Mesendoderm (in vitro differentiated cells): ENCODE measurements at regions not wholly inside any gene's neighbourhood (a gene's known extent, or its start where the extent isn't known, plus 50 kb on each side); places are given as distances from the start of the nearest gene placed in this dataset.

Experiments
- DNase-seq: peaks from one replicate; pipeline ENCODE4 v3.0.0; 2013
- H2AK5ac ChIP-seq: 2 replicates; pipeline ENCODE4 v1.6.1; 2013; ENCODE audit warnings: low read length, inconsistent platforms
- H2BK120ac ChIP-seq: 2 replicates; pipeline ENCODE4 v1.6.1; 2013; ENCODE audit warnings: low read depth, mild to moderate bottlenecking, low read length, moderate library complexity, mixed read lengths
- H2BK15ac ChIP-seq: replicated peaks from 2 replicates; pipeline ENCODE4 v1.6.1; 2013; ENCODE audit warnings: low read depth, mild to moderate bottlenecking, moderate library complexity
- H2BK5ac ChIP-seq: 2 replicates; pipeline ENCODE4 v1.6.1; 2013; ENCODE audit warnings: low read length, inconsistent platforms
- H3K18ac ChIP-seq: 2 replicates; pipeline ENCODE4 v1.6.1; 2013; ENCODE audit warnings: mild to moderate bottlenecking, low read length, mixed read lengths
- H3K23ac ChIP-seq: one replicate; pipeline ENCODE4 v1.6.1; 2013; ENCODE audit warnings: low read length
- H3K27ac ChIP-seq: 2 replicates; pipeline ENCODE4 v1.5.1; 2013; ENCODE audit warnings: low read depth, mild to moderate bottlenecking, inconsistent platforms, low read length, moderate library complexity
- H3K27me3 ChIP-seq: 2 replicates; pipeline ENCODE4 v1.6.1; 2013; ENCODE audit warnings: low read length, control low read depth, mild to moderate bottlenecking, inconsistent platforms; ENCODE audit not compliant: insufficient read depth, poor library complexity
- H3K36me3 ChIP-seq: 2 replicates; pipeline ENCODE4 v1.6.1; 2013; ENCODE audit warnings: low read length, inconsistent platforms; ENCODE audit not compliant: control insufficient read depth, insufficient read depth
- H3K4ac ChIP-seq: one replicate; pipeline ENCODE4 v1.6.1; 2013; ENCODE audit warnings: low read depth, mild to moderate bottlenecking, low read length, moderate library complexity
- H3K4me1 ChIP-seq: 2 replicates; pipeline ENCODE4 v1.6.1; 2013; ENCODE audit warnings: low read depth, low read length, inconsistent platforms; ENCODE audit not compliant: control insufficient read depth
- H3K4me2 ChIP-seq: 2 replicates; pipeline ENCODE4 v1.6.1; 2013; ENCODE audit warnings: low read length
- H3K4me3 ChIP-seq: 2 replicates; pipeline ENCODE4 v1.5.1; 2013; ENCODE audit warnings: mild to moderate bottlenecking, low read length
- H3K56ac ChIP-seq: one replicate; pipeline ENCODE4 v1.6.1; 2013; ENCODE audit warnings: low read length
- H3K79me1 ChIP-seq: 2 replicates; pipeline ENCODE4 v1.6.1; 2013; ENCODE audit warnings: low read length, inconsistent platforms
- H3K79me2 ChIP-seq: 2 replicates; pipeline ENCODE4 v1.6.1; 2013; ENCODE audit warnings: mild to moderate bottlenecking, low read length; ENCODE audit not compliant: control insufficient read depth, insufficient read depth
- H3K9ac ChIP-seq: 2 replicates; pipeline ENCODE4 v1.6.1; 2013; ENCODE audit warnings: low read length, inconsistent platforms
- H4K5ac ChIP-seq: one replicate; pipeline ENCODE4 v1.6.1; 2013; ENCODE audit warnings: low read length
- H4K8ac ChIP-seq: one replicate; pipeline ENCODE4 v1.6.1; 2013; ENCODE audit warnings: low read depth, mild to moderate bottlenecking, control low read depth, low read length, moderate library complexity
- WGBS: extraction: QIAGEN DNeasy Blood & Tissue Kit; methylation state at CpG from one replicate; pipeline ENCODE4 v1.1.7; 2013; ENCODE audit warnings: low lambda C conversion rate, missing lambda C conversion rate; ENCODE audit not compliant: insufficient coverage; ENCODE audit errors: extremely low coverage; 5-methylcytosine and 5-hydroxymethylcytosine counted together

DNA sequence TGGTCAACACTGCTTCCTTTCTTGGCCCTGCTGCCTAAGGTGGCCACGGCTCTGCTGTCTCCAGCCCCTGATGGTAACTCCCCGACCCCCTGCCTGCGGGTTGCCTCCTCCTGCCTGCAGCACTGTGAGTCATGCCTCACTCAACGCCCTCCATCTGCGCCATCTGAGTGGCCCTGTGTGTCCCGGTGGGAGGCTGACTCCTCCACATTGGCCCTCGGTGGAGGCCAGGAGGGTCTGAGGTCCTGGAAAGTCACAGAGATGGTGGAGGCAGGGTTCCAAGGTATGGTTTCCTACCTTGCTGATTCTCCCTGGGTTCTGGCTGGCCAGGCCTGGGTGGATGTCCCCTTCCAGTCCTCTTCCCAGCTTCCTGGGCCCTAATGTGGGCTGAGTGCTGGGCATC is 64.5 kb upstream of the ADAMTS2 start:
- Histone ChIP-seq H3K4ac (no peak overlapping the region), H3K4me3 (no peak overlapping the region)
- no CpG with 5 or more reads among the region's 7 CpGs for WGBS

DNA sequence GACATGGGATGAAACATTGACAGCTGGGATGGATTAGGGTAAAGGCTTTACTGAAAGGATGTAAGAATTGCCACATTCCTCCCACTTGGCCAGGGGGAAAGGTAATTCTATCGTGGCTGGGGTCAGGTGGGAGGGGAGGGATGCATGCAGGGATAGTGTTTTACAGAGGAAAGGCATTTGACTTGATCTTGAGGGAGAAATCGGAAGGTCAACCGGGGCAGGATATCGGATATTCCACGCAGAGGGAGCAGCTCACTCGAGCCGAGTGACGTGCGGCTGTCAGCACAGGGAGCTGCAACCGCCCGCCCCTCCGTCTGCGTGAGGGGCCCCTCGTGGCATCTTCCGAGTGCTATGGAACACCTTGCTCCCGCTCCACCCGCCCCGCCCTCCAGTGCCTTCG is 63.4 kb upstream of the ADAMTS2 start:
- H3K79me1 ChIP-seq: no peaks in the 10 kb centered on the region
- H3K27ac ChIP-seq: no peak overlapping the region
- no peak overlapping the region for H3K4me3 ChIP-seq
- no peak for DNase-seq
- H3K56ac ChIP-seq: no peak overlapping the region
- no peak overlapping the region for H4K8ac ChIP-seq
- H3K4me1 ChIP-seq: no peaks in the 10 kb centered on the region
- no peak overlapping the region for H2BK15ac ChIP-seq
- H3K9ac ChIP-seq: no peak overlapping the region
- no peaks in the 10 kb centered on the region for H3K79me2 ChIP-seq
- WGBS: no CpG with 5 or more reads among the region's 19 CpGs
- H3K23ac ChIP-seq: no peak overlapping the region
- H3K18ac ChIP-seq: no peak overlapping the region
- no peak overlapping the region for H4K5ac ChIP-seq
- H3K27me3 ChIP-seq: no peaks in the 10 kb centered on the region
- H2BK120ac ChIP-seq: no peak overlapping the region
- no peak overlapping the region for H3K4ac ChIP-seq
- no peak overlapping the region for H3K4me2 ChIP-seq
- H3K36me3 ChIP-seq: no peaks in the 10 kb centered on the region
- no peak overlapping the region for H2AK5ac ChIP-seq
- H2BK5ac ChIP-seq: no peak overlapping the region

More for the DNA sequence above, 64.5 kb upstream of the ADAMTS2 start:
- Histone ChIP-seq H3K9ac (no peak overlapping the region), H3K27ac (no peak overlapping the region), H3K27me3 (no peaks in the 10 kb centered on the region), H4K5ac (no peak overlapping the region), H2BK5ac (no peak overlapping the region), H3K23ac (no peak overlapping the region), H3K79me2 (no peaks in the 10 kb centered on the region), H3K18ac (no peak overlapping the region), H3K4me2 (no peak overlapping the region), H2AK5ac (no peak overlapping the region), H4K8ac (no peak overlapping the region), H3K56ac (no peak overlapping the region), H2BK15ac (no peak overlapping the region), H3K36me3 (no peaks in the 10 kb centered on the region), H3K79me1 (no peaks in the 10 kb centered on the region), H2BK120ac (no peak overlapping the region), H3K4me1 (no peaks in the 10 kb centered on the region)
- DNase-seq: no peak

DNA sequence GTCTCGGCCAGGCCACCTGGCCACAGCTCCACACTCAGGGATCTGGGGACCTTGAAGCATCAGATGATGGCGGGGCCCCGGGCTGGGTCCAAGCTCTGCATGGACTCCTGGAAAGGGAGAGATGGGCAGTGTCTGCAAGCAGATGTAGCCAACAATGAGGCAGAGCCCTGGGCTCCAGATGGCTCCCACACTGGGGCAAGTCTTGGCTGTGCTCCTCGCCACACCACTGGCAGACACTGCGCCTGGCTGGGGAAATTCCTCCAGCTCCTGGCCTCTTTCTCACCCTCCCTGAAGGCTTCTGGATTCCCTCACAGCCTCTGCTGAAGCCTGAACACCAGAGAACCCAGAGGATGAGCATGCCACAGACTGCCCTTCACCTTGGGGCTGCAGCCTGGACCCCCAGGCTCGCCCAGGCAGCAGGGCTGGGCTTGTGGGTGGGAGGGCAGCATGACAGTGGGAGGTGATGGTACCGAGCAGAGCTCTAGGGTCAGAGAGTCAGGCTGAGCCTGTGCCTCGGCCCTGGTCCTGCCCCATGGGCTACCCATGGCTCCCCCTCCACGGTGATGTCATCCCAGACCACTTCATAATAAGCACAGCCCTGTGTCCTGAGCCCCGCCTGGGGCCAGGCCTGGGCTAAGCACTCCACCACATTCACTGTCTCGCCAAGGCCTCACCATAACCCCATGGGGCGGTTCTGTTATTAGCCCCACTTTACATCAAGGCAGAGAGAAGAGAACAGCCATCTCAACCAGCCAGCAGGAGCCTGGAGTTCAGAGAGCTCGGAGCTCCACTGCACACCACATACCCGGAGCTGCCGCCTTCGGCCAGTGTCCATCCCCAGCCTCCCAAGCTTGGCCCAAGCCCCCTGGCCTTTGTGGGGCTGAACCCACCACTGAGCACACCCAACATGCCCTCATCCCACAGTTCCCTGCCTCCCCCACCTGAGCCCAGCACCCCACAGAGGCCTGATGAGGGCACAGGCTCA is 62.2 kb upstream of the ADAMTS2 start:
- Histone ChIP-seq H3K56ac (no peak overlapping the region), H3K18ac (no peak overlapping the region), H3K4me2 (no peak overlapping the region), H4K8ac (no peak overlapping the region), H4K5ac (no peak overlapping the region), H2BK5ac (no peak overlapping the region), H3K27ac (no peak overlapping the region), H3K4me3 (no peak overlapping the region), H3K9ac (no peak overlapping the region), H3K79me1 (no peaks in the 10 kb centered on the region), H3K23ac (no peak overlapping the region), H3K4ac (no peak overlapping the region), H3K27me3 (no peaks in the 10 kb centered on the region), H3K4me1 (no peaks in the 10 kb centered on the region), H3K36me3 (no peaks in the 10 kb centered on the region), H2BK15ac (no peak overlapping the region), H2AK5ac (no peak overlapping the region), H2BK120ac (no peak overlapping the region), H3K79me2 (no peaks in the 10 kb centered on the region)
- no peak for DNase-seq
- no CpG with 5 or more reads among the region's 16 CpGs for WGBS

DNA sequence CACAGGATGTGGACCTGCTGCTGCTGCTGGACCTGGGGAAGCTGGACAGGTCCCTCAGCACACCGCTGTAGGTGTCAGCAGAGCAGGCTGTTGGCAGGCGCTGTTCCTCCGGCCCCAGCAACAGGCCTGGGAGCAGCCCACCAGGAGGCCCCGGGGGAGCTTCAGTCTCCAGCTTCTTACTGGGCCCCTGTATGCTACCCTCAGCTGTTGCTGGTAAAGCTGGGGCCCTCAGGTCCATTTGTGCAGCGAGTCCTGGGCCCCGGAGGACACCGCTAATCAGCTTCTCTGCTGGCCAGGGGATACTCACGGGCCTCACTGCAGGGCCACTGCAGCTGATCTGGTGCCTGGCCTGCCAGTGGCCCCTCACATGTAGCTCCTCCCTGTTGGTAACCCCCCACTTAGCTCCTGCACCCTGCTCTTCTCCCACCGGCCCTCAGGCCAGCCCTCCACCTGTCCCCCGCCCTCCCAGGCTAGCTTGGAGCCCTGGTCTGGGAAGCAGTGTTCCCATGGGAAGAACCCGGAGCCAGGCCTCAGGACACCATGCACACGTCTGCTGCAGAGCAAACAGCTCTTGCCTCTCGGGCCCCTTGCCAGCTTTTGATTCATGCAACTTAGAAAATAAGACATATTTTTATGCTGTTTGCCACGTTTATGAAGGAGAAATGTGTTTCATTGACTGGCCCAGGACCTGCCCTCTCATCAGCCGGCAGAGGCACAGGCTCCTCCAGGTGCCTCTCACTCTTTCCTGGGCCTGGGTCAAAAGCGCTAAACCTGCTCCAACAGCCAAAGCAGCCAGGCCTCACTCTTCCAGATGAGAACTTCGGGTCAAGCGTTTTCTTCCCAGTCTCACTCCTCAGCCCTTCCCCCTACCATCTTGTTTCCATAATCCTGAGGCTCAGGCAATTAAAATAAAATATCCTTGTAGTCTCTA is 61.0 kb upstream of the ADAMTS2 start:
- Histone ChIP-seq H3K4me1 (no peaks in the 10 kb centered on the region), H4K8ac (no peak overlapping the region), H2AK5ac (no peak overlapping the region), H3K4me2 (no peak overlapping the region), H3K56ac (no peak overlapping the region), H3K79me1 (no peaks in the 10 kb centered on the region), H3K79me2 (no peaks in the 10 kb centered on the region), H4K5ac (no peak overlapping the region), H3K23ac (no peak overlapping the region), H2BK5ac (no peak overlapping the region), H3K36me3 (no peaks in the 10 kb centered on the region), H3K27ac (no peak overlapping the region), H2BK120ac (no peak overlapping the region), H3K18ac (no peak overlapping the region), H3K9ac (no peak overlapping the region), H2BK15ac (no peak overlapping the region), H3K4ac (no peak overlapping the region), H3K27me3 (no peaks in the 10 kb centered on the region), H3K4me3 (no peak overlapping the region)
- no peak for DNase-seq
- no CpG with 5 or more reads among the region's 18 CpGs for WGBS

DNA sequence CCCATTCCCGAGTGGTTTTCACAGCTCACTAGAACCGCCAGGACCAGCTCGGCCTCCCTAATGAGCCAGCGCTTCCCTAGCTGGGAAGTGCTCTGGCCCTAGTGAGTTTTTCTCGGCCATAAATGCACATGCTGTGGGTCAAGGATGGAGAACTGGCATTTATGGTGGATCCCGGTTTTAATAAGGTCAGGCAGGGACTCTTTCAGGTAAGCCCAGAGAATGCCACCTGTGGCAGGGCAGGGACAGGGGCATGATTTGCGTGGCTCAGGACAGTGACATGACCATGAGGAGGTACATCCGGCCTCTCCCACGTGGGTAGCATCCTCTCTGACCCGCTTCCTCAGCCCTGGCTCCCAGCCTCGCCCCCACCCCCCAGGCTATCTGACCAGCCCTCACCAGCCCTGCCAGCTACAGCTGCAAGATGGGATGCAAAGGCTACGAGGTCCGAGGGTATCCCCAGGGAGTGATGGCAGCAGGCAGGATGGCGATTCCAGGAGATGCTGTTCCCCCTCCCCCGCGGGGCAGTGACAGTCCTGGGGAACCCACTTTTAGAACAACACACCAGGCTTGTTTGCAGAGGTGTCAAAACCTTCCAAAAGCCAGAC is 60.3 kb upstream of the ADAMTS2 start:
- DNase-seq: no peak
- H3K4ac ChIP-seq: no peak overlapping the region

More for the DNA sequence above, 60.3 kb upstream of the ADAMTS2 start:
- H3K79me1 ChIP-seq: no peaks in the 10 kb centered on the region
- H2BK120ac ChIP-seq: no peak overlapping the region
- H3K23ac ChIP-seq: no peak overlapping the region
- H3K27me3 ChIP-seq: no peaks in the 10 kb centered on the region
- no peak overlapping the region for H3K56ac ChIP-seq
- no peak overlapping the region for H2AK5ac ChIP-seq
- H3K4me2 ChIP-seq: no peak overlapping the region
- H3K18ac ChIP-seq: no peak overlapping the region
- no peak overlapping the region for H2BK5ac ChIP-seq
- no peak overlapping the region for H3K27ac ChIP-seq
- H4K8ac ChIP-seq: no peak overlapping the region
- no peak overlapping the region for H3K9ac ChIP-seq
- H4K5ac ChIP-seq: no peak overlapping the region
- H2BK15ac ChIP-seq: no peak overlapping the region
- WGBS: no CpG with 5 or more reads among the region's 16 CpGs
- H3K36me3 ChIP-seq: no peaks in the 10 kb centered on the region
- no peaks in the 10 kb centered on the region for H3K4me1 ChIP-seq
- no peaks in the 10 kb centered on the region for H3K79me2 ChIP-seq
- no peak overlapping the region for H3K4me3 ChIP-seq
